SU-DHL-6 (cell line): ENCODE measurements at regions not wholly inside any gene's neighbourhood (a gene's known extent, or its start where the extent isn't known, plus 50 kb on each side); places are given as distances from the start of the nearest gene placed in this dataset.

Experiments used
- H2AFZ ChIP-seq: fragments of 200-600 bp; sonication (generic); 2 replicates; pipeline ENCODE4 v1.6.1; 2014; ENCODE audit warnings: low read depth, mild to moderate bottlenecking, moderate library complexity, mixed read lengths, antibody characterized with exemption, low read length; ENCODE audit not compliant: severe bottlenecking
- H3F3A ChIP-seq: fragments of 200-600 bp; shearing (Covaris generic); 2 replicates; pipeline ENCODE4 v1.6.0; 2016; ENCODE audit warnings: antibody characterized with exemption, mild to moderate bottlenecking; ENCODE audit not compliant: insufficient read depth
- H3K27ac ChIP-seq: fragments of 200-600 bp; sonication (generic); 2 replicates; pipeline ENCODE4 v1.5.1; 2016; ENCODE audit warnings: low read depth, mild to moderate bottlenecking, low read length, moderate library complexity, mixed read lengths
- H3K27me3 ChIP-seq: fragments of 200-600 bp; sonication (generic), shearing (Covaris generic); 2 replicates; pipeline ENCODE4 v1.6.0; 2014; ENCODE audit warnings: mild to moderate bottlenecking, low read length
- H3K36me3 ChIP-seq: fragments of 200-600 bp; sonication (generic); 2 replicates; pipeline ENCODE4 v1.6.1; 2014; ENCODE audit warnings: mild to moderate bottlenecking, low read length, mixed read lengths
- H3K4me2 ChIP-seq: fragments of 300-600, 200-600 bp; shearing (Covaris generic), sonication (generic); 2 replicates; pipeline ENCODE4 v1.6.0; 2014; ENCODE audit warnings: low read length, low read depth, mild to moderate bottlenecking; ENCODE audit not compliant: poor library complexity, severe bottlenecking
- H3K4me3 ChIP-seq: fragments of 200-600 bp; sonication (generic); 2 replicates; pipeline ENCODE4 v1.5.1; 2014; ENCODE audit warnings: antibody characterized with exemption, low read length, mild to moderate bottlenecking, mixed read lengths; ENCODE audit not compliant: insufficient read depth, poor library complexity, severe bottlenecking
- H3K79me2 ChIP-seq: fragments of 200-600 bp; sonication (generic); 2 replicates; pipeline ENCODE4 v1.6.1; 2014; ENCODE audit warnings: mild to moderate bottlenecking, low read length, moderate library complexity; ENCODE audit not compliant: insufficient read depth
- H3K9ac ChIP-seq: fragments of 200-600 bp; sonication (generic); 2 replicates; pipeline ENCODE4 v1.7.0; 2014; ENCODE audit warnings: mild to moderate bottlenecking, low read length
- H3K9me2 ChIP-seq: fragments of 200-600 bp; sonication (generic); replicated peaks from 2 replicates; pipeline ENCODE4 v1.6.1; 2014; ENCODE audit warnings: low read length; ENCODE audit not compliant: insufficient read depth
- H3K9me3 ChIP-seq: fragments of 200-600 bp; sonication (generic); 2 replicates; pipeline ENCODE4 v1.6.1; 2014; ENCODE audit warnings: low read length, mixed read lengths; ENCODE audit not compliant: insufficient read depth
- H4K20me1 ChIP-seq: fragments of 200-600 bp; sonication (generic); 2 replicates; pipeline ENCODE4 v1.6.1; 2014; ENCODE audit warnings: low read depth, mild to moderate bottlenecking, antibody characterized with exemption, low read length, moderate library complexity, mixed read lengths
- EZH2phosphoT487 ChIP-seq: fragments of 200-600 bp; sonication (generic), shearing (Covaris generic); conservative IDR thresholded peaks from 2 replicates; pipeline ENCODE4 v1.6.1; 2018; ENCODE audit warnings: mild to moderate bottlenecking, antibody characterized with exemption, low read length, moderate library complexity, mixed read lengths
- TF ChIP-seq, protein P1 (sequence below): fragments of 200-600 bp; sonication (generic); IDR thresholded peaks from one replicate; pipeline ENCODE4 v1.5.1; 2017; ENCODE audit warnings: antibody characterized with exemption, mild to moderate bottlenecking, low read length, moderate library complexity; ENCODE audit not compliant: insufficient read depth, poor library complexity, severe bottlenecking

DNA sequence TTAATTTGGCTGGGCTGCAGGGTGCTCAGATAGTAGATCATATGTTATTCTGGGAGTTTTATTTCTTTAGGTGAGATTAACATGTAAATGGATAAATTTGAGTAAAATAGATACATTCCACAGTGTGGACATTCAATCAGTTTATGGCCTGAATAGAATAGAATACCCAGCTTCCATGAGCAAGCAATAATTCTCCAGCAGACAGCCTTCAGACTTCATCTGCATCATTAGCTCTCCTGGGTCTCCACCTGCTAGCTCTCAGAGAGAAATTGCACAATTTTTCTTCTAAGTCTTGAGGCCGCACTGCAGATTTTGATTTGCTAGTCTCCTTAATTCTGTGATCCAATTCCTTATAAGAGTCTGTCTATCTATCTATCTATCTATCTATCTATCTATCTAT, 420.3 kb upstream of the BOD1L1 start:
- H3K4me2 ChIP-seq: no peak overlapping the region
- H3K9me2 ChIP-seq: no peaks in the 10 kb centered on the region
- no peaks in the 10 kb centered on the region for H3F3A ChIP-seq
- H2AFZ ChIP-seq: no peak overlapping the region
- H3K27me3 ChIP-seq: no peaks in the 10 kb centered on the region
- H3K79me2 ChIP-seq: no peaks in the 10 kb centered on the region
- no peak overlapping the region for H3K27ac ChIP-seq
- no peak overlapping the region for H3K4me3 ChIP-seq
- H3K9ac ChIP-seq: no peak overlapping the region
- no peaks in the 10 kb centered on the region for H4K20me1 ChIP-seq
- no peaks in the 10 kb centered on the region for H3K36me3 ChIP-seq
- no peaks in the 10 kb centered on the region for H3K9me3 ChIP-seq
- no peak for TF ChIP-seq EZH2phosphoT487
- TF ChIP-seq, protein P1, sequence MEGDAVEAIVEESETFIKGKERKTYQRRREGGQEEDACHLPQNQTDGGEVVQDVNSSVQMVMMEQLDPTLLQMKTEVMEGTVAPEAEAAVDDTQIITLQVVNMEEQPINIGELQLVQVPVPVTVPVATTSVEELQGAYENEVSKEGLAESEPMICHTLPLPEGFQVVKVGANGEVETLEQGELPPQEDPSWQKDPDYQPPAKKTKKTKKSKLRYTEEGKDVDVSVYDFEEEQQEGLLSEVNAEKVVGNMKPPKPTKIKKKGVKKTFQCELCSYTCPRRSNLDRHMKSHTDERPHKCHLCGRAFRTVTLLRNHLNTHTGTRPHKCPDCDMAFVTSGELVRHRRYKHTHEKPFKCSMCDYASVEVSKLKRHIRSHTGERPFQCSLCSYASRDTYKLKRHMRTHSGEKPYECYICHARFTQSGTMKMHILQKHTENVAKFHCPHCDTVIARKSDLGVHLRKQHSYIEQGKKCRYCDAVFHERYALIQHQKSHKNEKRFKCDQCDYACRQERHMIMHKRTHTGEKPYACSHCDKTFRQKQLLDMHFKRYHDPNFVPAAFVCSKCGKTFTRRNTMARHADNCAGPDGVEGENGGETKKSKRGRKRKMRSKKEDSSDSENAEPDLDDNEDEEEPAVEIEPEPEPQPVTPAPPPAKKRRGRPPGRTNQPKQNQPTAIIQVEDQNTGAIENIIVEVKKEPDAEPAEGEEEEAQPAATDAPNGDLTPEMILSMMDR: no peak

GRCh38 chr4:14049946-14050345, 422.4 kb upstream of the BOD1L1 start:
- H3K27me3 ChIP-seq: no peaks in the 10 kb centered on the region
- no peak overlapping the region for H3K4me3 ChIP-seq
- H3K9me3 ChIP-seq: no peaks in the 10 kb centered on the region
- no peak overlapping the region for H3K4me2 ChIP-seq
- no peaks in the 10 kb centered on the region for H4K20me1 ChIP-seq
- H3K27ac ChIP-seq: no peak overlapping the region
- no peak for TF ChIP-seq EZH2phosphoT487
- TF ChIP-seq, protein P1: no peak
- no peaks in the 10 kb centered on the region for H3F3A ChIP-seq
- H3K36me3 ChIP-seq: no peaks in the 10 kb centered on the region
- H3K9ac ChIP-seq: no peak overlapping the region
- no peak overlapping the region for H2AFZ ChIP-seq
- H3K9me2 ChIP-seq: no peaks in the 10 kb centered on the region
- H3K79me2 ChIP-seq: no peaks in the 10 kb centered on the region

DNA sequence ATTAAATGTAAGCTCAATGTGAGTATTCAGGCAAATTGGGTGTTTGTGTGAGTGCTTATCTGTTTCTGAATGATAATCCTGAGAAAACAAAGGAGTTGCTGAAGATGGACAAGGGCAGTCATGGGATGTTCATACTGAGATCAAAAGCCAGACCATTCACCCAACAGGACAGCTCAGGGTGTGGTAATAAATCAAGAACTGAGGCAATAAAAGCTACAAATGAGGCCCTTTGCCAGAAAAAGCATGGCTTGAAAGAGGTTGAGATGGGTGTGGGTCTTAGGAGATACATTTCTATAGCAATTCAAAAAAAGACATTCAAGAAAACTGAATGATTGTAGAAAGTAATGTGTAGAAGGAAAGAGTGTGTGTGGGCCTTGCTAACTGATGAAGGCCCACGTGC, 425.8 kb upstream of the BOD1L1 start:
- H3K9ac ChIP-seq: no peak overlapping the region
- no peak for TF ChIP-seq EZH2phosphoT487
- TF ChIP-seq, protein P1: no peak
- H4K20me1 ChIP-seq: no peaks in the 10 kb centered on the region
- no peaks in the 10 kb centered on the region for H3K9me2 ChIP-seq
- no peak overlapping the region for H2AFZ ChIP-seq
- H3K9me3 ChIP-seq: no peaks in the 10 kb centered on the region
- H3K79me2 ChIP-seq: no peaks in the 10 kb centered on the region
- no peaks in the 10 kb centered on the region for H3F3A ChIP-seq
- H3K4me2 ChIP-seq: no peak overlapping the region
- no peaks in the 10 kb centered on the region for H3K36me3 ChIP-seq
- no peaks in the 10 kb centered on the region for H3K27me3 ChIP-seq
- H3K4me3 ChIP-seq: no peak overlapping the region
- H3K27ac ChIP-seq: no peak overlapping the region

DNA sequence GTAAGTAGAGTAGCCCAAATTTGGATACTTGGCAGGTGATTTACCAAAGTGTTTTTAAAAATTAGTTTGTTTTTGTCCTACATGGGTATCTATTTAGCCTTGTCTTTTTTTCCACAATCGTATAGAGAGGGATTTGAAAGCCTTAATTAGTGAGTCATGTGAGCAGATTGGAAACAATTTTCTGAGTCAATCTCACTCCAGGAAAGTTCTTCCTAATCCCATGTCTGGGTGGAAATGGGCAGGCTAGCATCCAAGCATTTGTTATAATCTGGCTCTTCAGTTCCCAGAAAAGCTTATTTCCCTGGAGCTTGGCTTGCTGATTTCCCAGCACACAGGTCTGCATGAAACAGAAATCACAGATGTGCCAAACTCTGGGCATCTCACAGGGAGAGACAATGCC, 426.9 kb upstream of the BOD1L1 start:
- Histone ChIP-seq H2AFZ (no peak overlapping the region), H3K27ac (no peak overlapping the region), H3K4me2 (no peak overlapping the region), H3K4me3 (no peak overlapping the region), H3F3A (no peaks in the 10 kb centered on the region), H3K9me3 (no peaks in the 10 kb centered on the region), H3K9ac (no peak overlapping the region), H3K27me3 (no peaks in the 10 kb centered on the region), H3K36me3 (no peaks in the 10 kb centered on the region), H3K9me2 (no peaks in the 10 kb centered on the region), H4K20me1 (no peaks in the 10 kb centered on the region), H3K79me2 (no peaks in the 10 kb centered on the region)
- TF ChIP-seq, protein P1: no peak
- no peak for TF ChIP-seq EZH2phosphoT487
